CD4-positive, alpha-beta T cell (primary cell): ENCODE measurements at regions not wholly inside any gene's neighbourhood (a gene's known extent, or its start where the extent isn't known, plus 50 kb on each side); places are given as distances from the start of the nearest gene placed in this dataset.

Experiments used
- ATAC-seq: fragments of 200-7000 bp; cut with Tn5 transposase; one replicate; pipeline ENCODE4 v1.10.0; 2022; ENCODE audit warnings: mild to moderate bottlenecking; ENCODE audit not compliant: poor library complexity
- CTCF ChIA-PET: fragments of 350-600 bp; sonication (Branson Sonifier 250); formaldehyde crosslinking; loops from one replicate; lab custom pipeline; 2021; ENCODE audit warnings: antibody characterized with exemption, inconsistent platforms; lab: Charles Lee
- POLR2A ChIA-PET: fragments of 350-600 bp; sonication (Branson Sonifier 250); formaldehyde crosslinking; loops from one replicate; lab custom pipeline; 2021; ENCODE audit warnings: antibody characterized with exemption, inconsistent platforms; lab: Charles Lee
- DNase-seq, 14 experiments: peaks; one replicate each; pipeline ENCODE4 v3.0.0-alpha.2; 2013 to 2020; ENCODE audit warnings: mixed read lengths in 2 of 14
- H3K27ac ChIP-seq, 2 donors: one replicate each; pipeline versions ENCODE4 v1.5.1 to v1.7.0; 2013; ENCODE audit warnings: low read length in 2 of 2, low read depth in 1 of 2, mild to moderate bottlenecking in 1 of 2
- H3K27me3 ChIP-seq, 2 experiments: 1 replicate in 1 of 2; 2 replicates in 1 of 2; pipeline versions ENCODE4 v1.6.1 to v1.7.0; 2013; ENCODE audit warnings: low read length in 2 of 2, control low read depth in 1 of 2, mild to moderate bottlenecking in 1 of 2, moderate library complexity in 1 of 2; ENCODE audit not compliant: insufficient read depth in 2 of 2, control insufficient read depth in 1 of 2
- H3K36me3 ChIP-seq: one replicate; pipeline ENCODE4 v1.6.1; 2013; ENCODE audit warnings: low read length, control low read depth; ENCODE audit not compliant: insufficient read depth
- H3K4me1 ChIP-seq: one replicate; pipeline ENCODE4 v1.6.1; 2013; ENCODE audit warnings: low read length, control low read depth; ENCODE audit not compliant: insufficient read depth
- H3K4me3 ChIP-seq: one replicate; pipeline ENCODE4 v1.5.1; 2013; ENCODE audit warnings: mild to moderate bottlenecking, low read length, moderate library complexity
- H3K9me3 ChIP-seq, 2 experiments: 1 replicate in 1 of 2; 2 replicates in 1 of 2; pipeline versions ENCODE4 v1.6.1 to v1.7.0; 2013; ENCODE audit warnings: low read length in 2 of 2, mild to moderate bottlenecking in 2 of 2, control low read depth in 1 of 2, moderate library complexity in 1 of 2; ENCODE audit not compliant: control insufficient read depth in 1 of 2, insufficient read depth in 1 of 2
- H3K27ac Mint-ChIP-seq: one replicate; pipeline ENCODE4 v1.8.0; 2020; ENCODE audit warnings: mixed read lengths
- H3K27me3 Mint-ChIP-seq: one replicate; pipeline ENCODE4 v1.8.0; 2021; ENCODE audit warnings: mixed read lengths
- H3K36me3 Mint-ChIP-seq: one replicate; pipeline ENCODE4 v1.8.0; 2021; ENCODE audit warnings: low read depth, mixed read lengths
- H3K4me1 Mint-ChIP-seq: one replicate; pipeline ENCODE4 v1.8.0; 2021; ENCODE audit warnings: low read depth, mixed read lengths
- H3K4me3 Mint-ChIP-seq: one replicate; pipeline ENCODE4 v1.8.0; 2020; ENCODE audit warnings: mild to moderate bottlenecking, mixed read lengths
- H3K9me3 Mint-ChIP-seq: one replicate; pipeline ENCODE4 v1.8.0; 2020; ENCODE audit warnings: mixed read lengths
- intact Hi-C, 2 experiments: fragments of 100-400 bp; cut with DNase I in 1 of 2; cut with micrococcal nuclease in 1 of 2; formaldehyde crosslinking; loops; one replicate each; pipeline versions ENCODE4 v1.15.1 to v1.9.0; 2023 to 2025; cut with DNase I, micrococcal nuclease
- TF ChIP-seq, protein P1 (sequence below): fragments of 200-600 bp; IDR thresholded peaks from one replicate; pipeline ENCODE4 v1.8.0; 2022; ENCODE audit warnings: antibody characterized with exemption, mild to moderate bottlenecking

GRCh38 chr7:68393051-68393450 lies 1205.2 kb upstream of the AUTS2 start:
- Mint-ChIP-seq H3K4me1 (no peaks in the 10 kb centered on the region), H3K36me3 (no peaks in the 10 kb centered on the region), H3K4me3 (no peak overlapping the region), H3K27me3 (no peaks in the 10 kb centered on the region), H3K27ac (no peak overlapping the region), H3K9me3 (peaks cover 29% of the 10 kb centered on the region)
- DNase-seq (no peak), ATAC-seq (no peak)
- Histone ChIP-seq H3K4me3 (no peak overlapping the region), H3K9me3 (peaks cover 7 to 12% of the 10 kb centered on the region in 2 experiments), H3K27me3 (no peaks in the 10 kb centered on the region), H3K4me1 (no peaks in the 10 kb centered on the region), H3K27ac (no peak overlapping the region), H3K36me3 (no peaks in the 10 kb centered on the region)
- TF ChIP-seq, protein P1, sequence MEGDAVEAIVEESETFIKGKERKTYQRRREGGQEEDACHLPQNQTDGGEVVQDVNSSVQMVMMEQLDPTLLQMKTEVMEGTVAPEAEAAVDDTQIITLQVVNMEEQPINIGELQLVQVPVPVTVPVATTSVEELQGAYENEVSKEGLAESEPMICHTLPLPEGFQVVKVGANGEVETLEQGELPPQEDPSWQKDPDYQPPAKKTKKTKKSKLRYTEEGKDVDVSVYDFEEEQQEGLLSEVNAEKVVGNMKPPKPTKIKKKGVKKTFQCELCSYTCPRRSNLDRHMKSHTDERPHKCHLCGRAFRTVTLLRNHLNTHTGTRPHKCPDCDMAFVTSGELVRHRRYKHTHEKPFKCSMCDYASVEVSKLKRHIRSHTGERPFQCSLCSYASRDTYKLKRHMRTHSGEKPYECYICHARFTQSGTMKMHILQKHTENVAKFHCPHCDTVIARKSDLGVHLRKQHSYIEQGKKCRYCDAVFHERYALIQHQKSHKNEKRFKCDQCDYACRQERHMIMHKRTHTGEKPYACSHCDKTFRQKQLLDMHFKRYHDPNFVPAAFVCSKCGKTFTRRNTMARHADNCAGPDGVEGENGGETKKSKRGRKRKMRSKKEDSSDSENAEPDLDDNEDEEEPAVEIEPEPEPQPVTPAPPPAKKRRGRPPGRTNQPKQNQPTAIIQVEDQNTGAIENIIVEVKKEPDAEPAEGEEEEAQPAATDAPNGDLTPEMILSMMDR = no peak
- intact Hi-C loops = no loop called here
- POLR2A ChIA-PET = no interaction called here
- CTCF ChIA-PET = no interaction called here

GRCh38 chr7:68394131-68394530 lies 1204.1 kb upstream of the AUTS2 start:
- Mint-ChIP-seq H3K27me3 (no peaks in the 10 kb centered on the region), H3K4me1 (no peaks in the 10 kb centered on the region), H3K27ac (no peak overlapping the region), H3K36me3 (no peaks in the 10 kb centered on the region), H3K9me3 (peaks cover 23% of the 10 kb centered on the region), H3K4me3 (no peak overlapping the region)
- POLR2A ChIA-PET = no interaction called here
- intact Hi-C loops = no loop called here
- Histone ChIP-seq H3K36me3 (no peaks in the 10 kb centered on the region), H3K9me3 (peaks cover 7 to 15% of the 10 kb centered on the region in 2 experiments), H3K27ac (no peak overlapping the region), H3K4me1 (no peaks in the 10 kb centered on the region), H3K27me3 (no peaks in the 10 kb centered on the region), H3K4me3 (no peak overlapping the region)
- ATAC-seq (no peak), DNase-seq (no peak)
- CTCF ChIA-PET = no interaction called here
- TF ChIP-seq, protein P1 = no peak

DNA sequence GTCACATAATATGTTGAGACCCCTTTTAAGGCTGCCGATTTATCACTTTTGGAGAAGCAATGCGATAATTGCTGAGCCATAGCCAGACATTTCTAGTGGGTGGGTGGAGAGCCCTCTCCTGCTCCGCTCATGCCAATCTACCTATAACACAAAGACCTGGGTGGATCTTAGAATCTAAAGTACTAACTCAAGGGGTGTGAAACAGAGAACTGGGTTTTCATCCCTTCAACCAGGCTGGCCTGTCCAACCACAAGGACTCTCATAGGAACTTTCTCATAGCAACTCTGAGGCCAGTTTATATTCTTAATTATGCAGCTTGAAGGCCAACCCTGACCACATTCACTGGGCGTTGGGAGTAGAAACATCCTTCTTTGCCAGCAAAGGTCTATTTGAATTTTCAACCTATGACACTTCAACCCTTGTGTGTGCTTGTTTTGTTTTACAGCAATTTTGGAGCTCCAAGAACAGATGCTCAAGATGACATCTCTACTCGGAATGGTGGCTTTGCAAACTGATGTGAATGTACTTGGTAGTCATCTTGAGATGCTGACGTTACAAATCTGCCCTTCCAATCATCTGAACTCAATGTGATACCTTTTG lies 1198.2 kb upstream of the AUTS2 start:
- Mint-ChIP-seq H3K27me3 (no peaks in the 10 kb centered on the region), H3K9me3 (peaks cover 14% of the 10 kb centered on the region), H3K27ac (no peak overlapping the region), H3K4me1 (no peaks in the 10 kb centered on the region), H3K4me3 (no peak overlapping the region), H3K36me3 (no peaks in the 10 kb centered on the region)
- peaks cover 0 to 15% of the 10 kb centered on the region in 2 experiments for H3K9me3 ChIP-seq
- no peaks in the 10 kb centered on the region for H3K27me3 ChIP-seq
- CTCF ChIA-PET = no interaction called here
- H3K27ac ChIP-seq = no peak overlapping the region
- no peak for ATAC-seq
- POLR2A ChIA-PET = no interaction called here
- no peak for DNase-seq
- H3K36me3 ChIP-seq = no peaks in the 10 kb centered on the region
- no peaks in the 10 kb centered on the region for H3K4me1 ChIP-seq
- H3K4me3 ChIP-seq = no peak overlapping the region
- intact Hi-C loops = no loop called here
- TF ChIP-seq, protein P1 = no peak
